Esophagus squamous epithelium (tissue), 5 donors: ENCODE measurements at regions not wholly inside any gene's neighbourhood (a gene's known extent, or its start where the extent isn't known, plus 50 kb on each side); places are given as distances from the start of the nearest gene placed in this dataset.

Source experiments
- DNase-seq: peaks from one replicate; lab custom pipeline; 2025; lab: John Stamatoyannopoulos, UW
- H3K27ac ChIP-seq, 4 donors: fragments of 200-600 bp; sonication (generic); one replicate each; pipeline ENCODE4 v1.5.1; 2016 to 2019; ENCODE audit warnings: mild to moderate bottlenecking in 1 of 4
- H3K27me3 ChIP-seq, 4 donors: fragments of 200-600 bp; sonication (generic); 1 replicate in 3 of 4; 2 replicates in 1 of 4; pipeline versions ENCODE4 v1.5.1 to v1.6.0; 2017 to 2021; ENCODE audit warnings: antibody characterized with exemption in 1 of 4
- H3K36me3 ChIP-seq, 3 donors: fragments of 200-600 bp; sonication (generic); one replicate each; pipeline ENCODE4 v1.5.1; 2016 to 2019
- H3K4me1 ChIP-seq, 3 donors: fragments of 200-600 bp; sonication (generic); one replicate each; pipeline ENCODE4 v1.5.1; 2017 to 2019
- H3K4me3 ChIP-seq, 4 donors: fragments of 200-600 bp; sonication (generic); 1 replicate in 3 of 4; 2 replicates in 1 of 4; pipeline ENCODE4 v1.5.1; 2016 to 2019; ENCODE audit warnings: mild to moderate bottlenecking in 2 of 4, moderate library complexity in 1 of 4
- H3K9me3 ChIP-seq, 3 donors: fragments of 200-600 bp; sonication (generic); one replicate each; pipeline ENCODE4 v1.5.1; 2016 to 2019
- CTCF ChIP-seq, 6 experiments: fragments of 450-650 bp in 4 of 6; fragments of 200-600 bp in 2 of 6; sonication (generic) in 2 of 6; IDR thresholded peaks; one replicate each; pipeline ENCODE4 v1.5.1; 2016 to 2019; ENCODE audit warnings: antibody characterized with exemption in 6 of 6, mild to moderate bottlenecking in 4 of 6, moderate library complexity in 4 of 6
- POLR2A ChIP-seq, 4 donors: fragments of 450-650 bp; IDR thresholded peaks; one replicate each; pipeline ENCODE4 v1.6.1; 2017; ENCODE audit warnings: antibody characterized with exemption in 4 of 4, mild to moderate bottlenecking in 4 of 4, moderate library complexity in 3 of 4
- WGBS, 2 donors: methylation state at CpG; one replicate each; pipeline ENCODE4 v1.1.5; 2018; 5-methylcytosine and 5-hydroxymethylcytosine counted together
- intact Hi-C: fragments of 100-400 bp; cut with DNase I; formaldehyde crosslinking; loops from one replicate; pipeline ENCODE4 v1.15.0; 2022
- donor health status: DM: yes; HTN: yes; CAD: no.

- H3K4me1 ChIP-seq, result no peaks in the 10 kb centered on the region
- peaks cover 0 to 27% (median 16%) of the 10 kb centered on the region in 3 donors for H3K9me3 ChIP-seq
- DNase-seq, result no peak
- H3K27me3 ChIP-seq, result no peaks in the 10 kb centered on the region
- WGBS, 2 donors, result 58 to 62% methylated on average over 3 of the region's 3 CpGs
- no peak overlapping the region for H3K4me3 ChIP-seq
- H3K27ac ChIP-seq, result no peak overlapping the region
- TF ChIP-seq CTCF (IDR thresholded peaks at IDR 0.05), result no peak
- no peak for TF ChIP-seq POLR2A (IDR thresholded peaks at IDR 0.05)
- H3K36me3 ChIP-seq, result no peaks in the 10 kb centered on the region
- intact Hi-C loops, result no loop called here
Observed at GRCh38 chr16:17622366-17622765, 151.6 kb upstream of the XYLT1 start.

- Histone ChIP-seq H3K4me1 (no peaks in the 10 kb centered on the region), H3K36me3 (no peaks in the 10 kb centered on the region), H3K4me3 (no peak overlapping the region), H3K9me3 (no peaks in the 10 kb centered on the region), H3K27ac (no peak overlapping the region), H3K27me3 (no peaks in the 10 kb centered on the region)
- DNase-seq, result no peak
- intact Hi-C loops, result no loop called here
- 86 to 87% methylated on average over 8 of the region's 8 CpGs for WGBS, 2 donors
- TF ChIP-seq CTCF (IDR thresholded peaks at IDR 0.05) (no peak), POLR2A (IDR thresholded peaks at IDR 0.05) (no peak)
Observed at GRCh38 chr16:17619261-17619660, 148.5 kb upstream of the XYLT1 start.

- Histone ChIP-seq H3K9me3 (no peaks in the 10 kb centered on the region), H3K36me3 (no peaks in the 10 kb centered on the region), H3K27me3 (no peaks in the 10 kb centered on the region), H3K4me1 (no peaks in the 10 kb centered on the region), H3K27ac (no peak overlapping the region), H3K4me3 (no peak overlapping the region)
- no peak for DNase-seq
- intact Hi-C loops, result no loop called here
- TF ChIP-seq CTCF (IDR thresholded peaks at IDR 0.05), result no peak
- TF ChIP-seq POLR2A (IDR thresholded peaks at IDR 0.05), result no peak
- WGBS, 2 donors, result 66 to 77% methylated on average over 4 of the region's 4 CpGs
Observed at GRCh38 chr16:17617021-17617552, 146.3 kb upstream of the XYLT1 start.

GRCh38 chr16:17612336-17612735, 141.6 kb upstream of the XYLT1 start:
- Histone ChIP-seq H3K4me3 (no peak overlapping the region), H3K36me3 (no peaks in the 10 kb centered on the region), H3K4me1 (no peaks in the 10 kb centered on the region), H3K9me3 (no peaks in the 10 kb centered on the region), H3K27ac (no peak overlapping the region), H3K27me3 (peaks cover 0 to 13% (median 0%) of the 10 kb centered on the region in 4 donors)
- 65 to 77% methylated on average over 3 of the region's 3 CpGs for WGBS, 2 donors
- TF ChIP-seq CTCF (IDR thresholded peaks at IDR 0.05) (no peak), POLR2A (IDR thresholded peaks at IDR 0.05) (no peak)
- DNase-seq, result no peak
- intact Hi-C loops, result no loop called here

- Histone ChIP-seq H3K27ac (no peak overlapping the region), H3K27me3 (peaks cover 0 to 28% (median 0%) of the 10 kb centered on the region in 4 donors), H3K9me3 (no peaks in the 10 kb centered on the region), H3K4me3 (no peak overlapping the region), H3K4me1 (no peaks in the 10 kb centered on the region), H3K36me3 (no peaks in the 10 kb centered on the region)
- no peak for DNase-seq
- 24 to 28% methylated on average over 6 of the region's 6 CpGs for WGBS, 2 donors
- intact Hi-C loops, result no loop called here
- TF ChIP-seq POLR2A (IDR thresholded peaks at IDR 0.05), result no peak
- no peak for TF ChIP-seq CTCF (IDR thresholded peaks at IDR 0.05)
Observed at GRCh38 chr16:17607609-17608008, 136.8 kb upstream of the XYLT1 start.
